BLaER1 (cell line): ENCODE measurements at regions not wholly inside any gene's neighbourhood (a gene's known extent, or its start where the extent isn't known, plus 50 kb on each side); places are given as distances from the start of the nearest gene placed in this dataset.

Source experiments
- H3K27ac ChIP-seq: shearing (Covaris generic); formaldehyde crosslinking; 2 replicates; pipeline ENCODE4 v1.8.1; 2022
- H3K27me3 ChIP-seq: shearing (Covaris generic); formaldehyde crosslinking; 2 replicates; pipeline ENCODE4 v1.8.1; 2022
- H3K36me3 ChIP-seq: shearing (Covaris generic); formaldehyde crosslinking; 2 replicates; pipeline ENCODE4 v1.8.1; 2022
- H3K4me1 ChIP-seq: shearing (Covaris generic); formaldehyde crosslinking; 2 replicates; pipeline ENCODE4 v1.8.1; 2022
- H3K4me2 ChIP-seq: shearing (Covaris generic); formaldehyde crosslinking; 2 replicates; pipeline ENCODE4 v1.8.1; 2022
- H3K4me3 ChIP-seq: shearing (Covaris generic); formaldehyde crosslinking; 2 replicates; pipeline ENCODE4 v1.8.1; 2022
- H3K9ac ChIP-seq: shearing (Covaris generic); formaldehyde crosslinking; 2 replicates; pipeline ENCODE4 v1.8.1; 2022
- H3K9me3 ChIP-seq: shearing (Covaris generic); formaldehyde crosslinking; 2 replicates; pipeline ENCODE4 v1.8.1; 2022
- H4K20me1 ChIP-seq: shearing (Covaris generic); formaldehyde crosslinking; 2 replicates; pipeline ENCODE4 v1.8.1; 2022
- Cebpa-rat ChIP-seq: shearing (Covaris generic); IDR thresholded peaks from 2 replicates; pipeline ENCODE4 v1.8.1; 2022

DNA sequence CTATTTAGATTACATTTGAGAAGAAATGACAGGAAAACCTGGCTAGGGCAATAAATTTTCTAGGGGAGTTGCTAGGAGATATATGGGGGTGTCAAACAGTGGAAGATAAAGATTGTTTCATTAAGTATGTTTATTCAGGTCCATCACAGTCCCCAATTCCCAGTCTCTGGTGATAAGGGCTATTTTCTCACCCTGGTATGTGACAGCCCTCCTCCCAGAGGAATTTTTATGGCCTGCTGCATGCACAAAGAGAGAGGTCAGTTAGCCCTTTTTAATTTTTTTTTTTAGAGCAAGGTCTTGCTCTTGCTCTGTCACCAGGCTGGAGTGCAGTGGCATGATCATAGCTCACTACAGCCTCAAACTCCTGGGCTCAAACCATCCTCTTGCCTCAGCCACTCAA, 53.6 kb upstream of the ATF7IP2 start:
- Histone ChIP-seq H3K4me2 (no peak overlapping the region), H3K27ac (no peak overlapping the region), H3K27me3 (no peaks in the 10 kb centered on the region), H3K9ac (no peak overlapping the region), H3K36me3 (no peaks in the 10 kb centered on the region), H3K4me1 (peaks cover 34% of the 10 kb centered on the region), H4K20me1 (no peaks in the 10 kb centered on the region), H3K4me3 (no peak overlapping the region), H3K9me3 (no peaks in the 10 kb centered on the region)
- TF ChIP-seq Cebpa-rat: no peak

DNA sequence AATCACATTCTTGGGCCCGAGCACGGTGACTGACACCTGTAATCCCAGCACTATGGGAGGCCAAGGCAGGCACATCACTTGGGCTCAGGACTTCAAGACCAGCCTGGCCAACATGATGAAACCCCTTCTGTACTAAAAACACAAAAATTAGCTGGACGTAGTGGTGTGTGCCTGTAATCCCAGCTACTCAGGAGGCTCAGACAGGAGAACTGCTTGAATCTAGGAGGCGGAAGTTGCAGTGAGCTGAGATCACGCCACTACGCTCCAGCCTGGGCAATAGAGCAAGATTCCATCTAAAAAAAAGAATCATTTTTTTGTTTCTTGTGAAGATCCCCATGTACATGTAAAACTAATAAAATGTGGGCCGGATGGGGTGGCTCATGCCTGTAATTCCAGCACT, 53.1 kb upstream of the ATF7IP2 start:
- Histone ChIP-seq H3K4me2 (no peak overlapping the region), H3K36me3 (no peaks in the 10 kb centered on the region), H3K4me3 (no peak overlapping the region), H3K9ac (no peak overlapping the region), H3K4me1 (peaks cover 34% of the 10 kb centered on the region), H3K27ac (no peak overlapping the region), H3K9me3 (no peaks in the 10 kb centered on the region), H4K20me1 (no peaks in the 10 kb centered on the region), H3K27me3 (no peaks in the 10 kb centered on the region)
- no peak for TF ChIP-seq Cebpa-rat

DNA sequence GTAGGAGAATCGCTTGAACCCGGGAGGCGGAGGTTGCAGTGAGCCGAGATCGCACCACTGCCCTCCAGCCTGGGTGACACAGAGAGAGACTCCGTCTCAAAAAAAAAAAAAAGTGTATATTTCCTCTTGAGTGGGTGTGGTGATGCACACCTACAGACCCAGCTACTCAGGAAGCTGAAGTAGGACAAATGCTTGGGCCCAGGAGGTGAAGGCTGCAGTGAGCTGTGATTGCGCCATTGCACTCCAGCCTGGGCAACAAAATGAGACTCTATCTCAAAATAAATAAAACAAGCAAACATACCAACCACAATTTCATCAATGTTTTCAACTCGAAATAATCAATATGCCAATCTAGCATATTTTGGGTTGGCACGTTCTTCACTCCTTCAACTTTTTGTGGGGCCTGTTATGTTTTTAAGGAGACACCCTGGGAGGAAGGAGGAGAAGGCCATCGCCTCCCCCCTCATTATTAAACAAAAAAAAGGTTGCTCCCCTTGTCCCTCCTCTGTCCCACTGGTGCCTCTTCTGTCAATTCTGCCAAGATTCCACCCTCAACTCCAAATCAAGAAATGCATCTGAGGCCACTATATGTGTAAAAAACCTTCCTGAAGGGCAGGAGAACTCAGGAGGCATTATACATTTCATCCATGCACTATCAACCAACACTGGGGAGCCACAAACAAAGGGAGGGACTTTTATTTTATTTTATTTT, 52.4 kb upstream of the ATF7IP2 start:
- Histone ChIP-seq H3K4me1 (peaks cover 34% of the 10 kb centered on the region), H4K20me1 (no peaks in the 10 kb centered on the region), H3K36me3 (no peaks in the 10 kb centered on the region), H3K9ac (no peak overlapping the region), H3K27ac (no peak overlapping the region), H3K4me2 (no peak overlapping the region), H3K4me3 (no peak overlapping the region), H3K27me3 (no peaks in the 10 kb centered on the region), H3K9me3 (no peaks in the 10 kb centered on the region)
- TF ChIP-seq Cebpa-rat: no peak

DNA sequence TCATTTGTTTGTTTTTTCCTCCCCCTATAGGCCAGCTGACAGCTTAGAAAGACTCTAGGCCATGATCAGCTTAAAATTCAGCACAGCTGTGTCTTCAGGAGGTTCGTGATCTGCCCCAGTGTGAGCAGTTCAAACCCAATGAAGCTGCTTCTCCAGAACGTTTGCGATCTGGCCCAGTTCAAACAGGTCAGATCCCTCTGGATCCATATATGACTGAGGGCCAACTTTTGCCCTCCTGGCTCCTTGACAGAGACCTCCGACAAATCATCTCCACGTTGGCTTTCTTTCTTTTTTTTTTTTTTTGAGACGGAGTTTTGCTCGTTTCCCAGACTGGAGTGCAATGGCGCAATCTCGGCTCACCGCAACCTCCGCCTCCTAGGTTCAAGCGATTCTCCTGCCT, 50.2 kb upstream of the ATF7IP2 start:
- Histone ChIP-seq H3K9ac (no peak overlapping the region), H3K4me1 (peaks cover 12% of the 10 kb centered on the region), H3K27ac (no peak overlapping the region), H3K9me3 (peaks cover 20% of the 10 kb centered on the region), H3K4me2 (no peak overlapping the region), H3K4me3 (no peak overlapping the region), H3K27me3 (no peaks in the 10 kb centered on the region), H4K20me1 (no peaks in the 10 kb centered on the region), H3K36me3 (no peaks in the 10 kb centered on the region)
- TF ChIP-seq Cebpa-rat: no peak
